Thyroid gland (tissue), 4 donors: ENCODE measurements at regions not wholly inside any gene's neighbourhood (a gene's known extent, or its start where the extent isn't known, plus 50 kb on each side); places are given as distances from the start of the nearest gene placed in this dataset.

Experiments used
- DNase-seq, 2 donors: peaks; one replicate each; pipeline ENCODE4 v3.0.0-alpha.2; 2019
- H3K27ac ChIP-seq, 3 donors: fragments of 200-600 bp; sonication (generic); 1 replicate in 2 of 3; 2 replicates in 1 of 3; pipeline ENCODE4 v1.5.1; 2016 to 2019; ENCODE audit warnings: mild to moderate bottlenecking in 1 of 3, moderate library complexity in 1 of 3
- H3K27me3 ChIP-seq: fragments of 200-600 bp; sonication (generic); one replicate; pipeline ENCODE4 v1.5.1; 2019
- H3K36me3 ChIP-seq, 2 donors: fragments of 200-600 bp; sonication (generic); one replicate each; pipeline ENCODE4 v1.5.1; 2016 to 2019
- H3K4me1 ChIP-seq, 2 donors: fragments of 200-600 bp; sonication (generic); one replicate each; pipeline ENCODE4 v1.5.1; 2017 to 2019
- H3K4me3 ChIP-seq, 3 donors: fragments of 200-600 bp; sonication (generic); replicated peaks in 1 of 3; 1 replicate in 2 of 3; 2 replicates in 1 of 3; pipeline ENCODE4 v1.5.1; 2016; ENCODE audit warnings: mild to moderate bottlenecking in 1 of 3
- H3K9me3 ChIP-seq: fragments of 200-600 bp; sonication (generic); one replicate; pipeline ENCODE4 v1.5.1; 2017
- POLR2A ChIP-seq, 2 donors: fragments of 450-650 bp; IDR thresholded peaks; one replicate each; pipeline ENCODE4 v1.6.1; 2017; ENCODE audit warnings: antibody characterized with exemption in 2 of 2, mild to moderate bottlenecking in 2 of 2, moderate library complexity in 1 of 2
- WGBS, 2 donors: methylation state at CpG; one replicate each; pipeline ENCODE4 v1.1.5; 2017; 5-methylcytosine and 5-hydroxymethylcytosine counted together
- intact Hi-C: fragments of 100-400 bp; cut with DNase I; formaldehyde crosslinking; loops from one replicate; pipeline ENCODE4 v1.15.1; 2023
- TF ChIP-seq, protein P1 (sequence below), 6 experiments: fragments of 200-600 bp in 3 of 6; fragments of 450-650 bp in 3 of 6; sonication (generic) in 3 of 6; IDR thresholded peaks; one replicate each; pipeline ENCODE4 v1.5.1; 2016 to 2019; ENCODE audit warnings: antibody characterized with exemption in 6 of 6, mild to moderate bottlenecking in 2 of 6, inconsistent platforms in 1 of 6, moderate library complexity in 1 of 6

DNA sequence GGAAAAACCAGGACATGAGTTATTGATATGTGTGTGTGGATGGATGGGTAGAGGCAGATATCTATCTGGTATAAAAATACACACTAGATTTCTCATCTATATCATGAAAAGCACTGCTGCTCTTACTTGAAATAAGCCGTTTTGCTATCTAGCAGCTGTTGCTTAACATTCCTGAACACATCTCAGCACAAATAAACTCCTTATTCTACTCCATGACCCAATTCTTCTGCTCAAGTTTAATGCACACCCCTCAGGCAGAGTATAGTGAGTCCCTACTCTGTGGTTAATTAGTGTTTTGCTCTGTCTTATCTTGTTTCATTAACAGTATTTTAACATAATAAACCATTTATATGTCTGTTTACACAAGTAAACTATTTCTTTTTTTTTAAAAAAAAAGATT lies 134.2 kb downstream of the CBLN2 start:
- 40 to 49% methylated on average over 1 of the region's 1 CpG for WGBS, 2 donors
- Histone ChIP-seq H3K4me1 (no peaks in the 10 kb centered on the region), H3K27me3 (no peaks in the 10 kb centered on the region), H3K27ac (no peak overlapping the region), H3K9me3 (no peaks in the 10 kb centered on the region), H3K36me3 (no peaks in the 10 kb centered on the region), H3K4me3 (no peak overlapping the region)
- intact Hi-C loops, result no loop called here
- TF ChIP-seq, protein P1, sequence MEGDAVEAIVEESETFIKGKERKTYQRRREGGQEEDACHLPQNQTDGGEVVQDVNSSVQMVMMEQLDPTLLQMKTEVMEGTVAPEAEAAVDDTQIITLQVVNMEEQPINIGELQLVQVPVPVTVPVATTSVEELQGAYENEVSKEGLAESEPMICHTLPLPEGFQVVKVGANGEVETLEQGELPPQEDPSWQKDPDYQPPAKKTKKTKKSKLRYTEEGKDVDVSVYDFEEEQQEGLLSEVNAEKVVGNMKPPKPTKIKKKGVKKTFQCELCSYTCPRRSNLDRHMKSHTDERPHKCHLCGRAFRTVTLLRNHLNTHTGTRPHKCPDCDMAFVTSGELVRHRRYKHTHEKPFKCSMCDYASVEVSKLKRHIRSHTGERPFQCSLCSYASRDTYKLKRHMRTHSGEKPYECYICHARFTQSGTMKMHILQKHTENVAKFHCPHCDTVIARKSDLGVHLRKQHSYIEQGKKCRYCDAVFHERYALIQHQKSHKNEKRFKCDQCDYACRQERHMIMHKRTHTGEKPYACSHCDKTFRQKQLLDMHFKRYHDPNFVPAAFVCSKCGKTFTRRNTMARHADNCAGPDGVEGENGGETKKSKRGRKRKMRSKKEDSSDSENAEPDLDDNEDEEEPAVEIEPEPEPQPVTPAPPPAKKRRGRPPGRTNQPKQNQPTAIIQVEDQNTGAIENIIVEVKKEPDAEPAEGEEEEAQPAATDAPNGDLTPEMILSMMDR (IDR thresholded peaks at IDR 0.05), result no peak
- no peak for TF ChIP-seq POLR2A (IDR thresholded peaks at IDR 0.05)
- no peak for DNase-seq

DNA sequence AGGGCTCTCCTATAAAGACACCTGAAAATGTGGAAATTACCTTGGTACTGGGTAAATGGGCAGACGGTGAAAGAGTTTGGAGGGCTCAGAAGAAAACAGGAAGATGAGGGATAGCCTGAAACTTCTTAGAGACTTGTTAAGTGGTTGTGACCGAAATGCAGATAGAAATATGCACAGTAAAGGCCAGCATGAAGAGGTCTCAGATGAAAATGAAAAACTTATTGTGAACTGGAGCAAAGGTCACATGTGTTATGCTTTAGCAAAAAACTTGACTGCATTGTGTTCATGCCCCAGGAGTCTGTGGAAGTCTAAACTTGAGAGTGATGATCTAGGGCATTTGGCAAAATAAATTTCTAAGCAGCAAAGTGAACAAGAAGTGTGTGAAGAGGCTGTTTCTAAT lies 137.1 kb downstream of the CBLN2 start:
- DNase-seq, result no peak
- WGBS, 2 donors, result 85 to 87% methylated on average over 2 of the region's 2 CpGs
- Histone ChIP-seq H3K27me3 (no peaks in the 10 kb centered on the region), H3K4me3 (no peak overlapping the region), H3K9me3 (no peaks in the 10 kb centered on the region), H3K27ac (no peak overlapping the region), H3K36me3 (no peaks in the 10 kb centered on the region), H3K4me1 (no peaks in the 10 kb centered on the region)
- TF ChIP-seq, protein P1 (IDR thresholded peaks at IDR 0.05), result no peak
- TF ChIP-seq POLR2A (IDR thresholded peaks at IDR 0.05), result no peak
- intact Hi-C loops, result no loop called here

DNA sequence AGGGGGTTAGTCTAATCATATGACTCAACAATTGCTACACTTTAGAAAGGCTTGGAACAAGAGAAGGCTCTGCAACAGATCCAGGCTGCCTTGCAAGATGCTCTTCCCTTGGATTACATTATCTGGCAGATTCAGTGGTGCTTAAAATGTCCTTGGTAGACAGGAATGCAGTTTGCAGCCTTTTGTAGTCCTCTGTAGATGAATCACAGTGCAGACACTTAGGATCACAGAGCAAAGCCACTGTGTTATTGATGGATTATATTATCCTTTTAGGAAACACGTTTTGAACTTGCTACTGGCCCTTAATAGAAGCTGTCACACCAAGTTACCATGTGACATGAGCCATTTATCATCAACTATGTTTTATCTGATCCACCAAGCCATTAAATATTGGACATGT lies 152.2 kb downstream of the CBLN2 start:
- Histone ChIP-seq H3K27me3 (no peaks in the 10 kb centered on the region), H3K36me3 (no peaks in the 10 kb centered on the region), H3K4me3 (no peak overlapping the region), H3K4me1 (no peaks in the 10 kb centered on the region), H3K27ac (no peak overlapping the region), H3K9me3 (no peaks in the 10 kb centered on the region)
- TF ChIP-seq, protein P1 (IDR thresholded peaks at IDR 0.05), result no peak
- TF ChIP-seq POLR2A (IDR thresholded peaks at IDR 0.05), result no peak
- intact Hi-C loops, result no loop called here
- 37 to 38% methylated on average over 1 of the region's 1 CpG for WGBS, 2 donors
- no peak for DNase-seq

DNA sequence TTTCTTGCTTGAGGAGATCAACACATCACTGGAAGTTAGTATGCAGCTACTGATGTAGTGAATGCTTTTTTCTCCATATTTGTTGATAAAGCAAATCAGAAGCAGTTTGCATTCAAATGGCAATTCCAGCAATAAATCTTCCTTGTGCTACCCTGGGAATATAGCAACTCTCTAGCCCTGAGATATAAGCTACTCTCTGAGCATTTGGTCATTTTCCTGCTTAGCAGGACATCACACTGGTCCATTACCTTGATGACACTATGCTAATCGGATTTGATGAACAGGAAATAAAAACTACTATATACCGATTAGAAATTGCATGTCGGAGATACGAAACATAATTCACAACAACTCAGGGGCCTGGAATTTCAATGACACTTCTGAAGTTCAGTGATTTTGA lies 152.7 kb downstream of the CBLN2 start:
- intact Hi-C loops, result no loop called here
- TF ChIP-seq POLR2A (IDR thresholded peaks at IDR 0.05), result no peak
- TF ChIP-seq, protein P1 (IDR thresholded peaks at IDR 0.05), result no peak
- Histone ChIP-seq H3K4me3 (no peak overlapping the region), H3K9me3 (no peaks in the 10 kb centered on the region), H3K27ac (no peak overlapping the region), H3K27me3 (no peaks in the 10 kb centered on the region), H3K36me3 (no peaks in the 10 kb centered on the region), H3K4me1 (no peaks in the 10 kb centered on the region)
- no peak for DNase-seq
- WGBS, 2 donors, result 84 to 85% methylated on average over 4 of the region's 4 CpGs

DNA sequence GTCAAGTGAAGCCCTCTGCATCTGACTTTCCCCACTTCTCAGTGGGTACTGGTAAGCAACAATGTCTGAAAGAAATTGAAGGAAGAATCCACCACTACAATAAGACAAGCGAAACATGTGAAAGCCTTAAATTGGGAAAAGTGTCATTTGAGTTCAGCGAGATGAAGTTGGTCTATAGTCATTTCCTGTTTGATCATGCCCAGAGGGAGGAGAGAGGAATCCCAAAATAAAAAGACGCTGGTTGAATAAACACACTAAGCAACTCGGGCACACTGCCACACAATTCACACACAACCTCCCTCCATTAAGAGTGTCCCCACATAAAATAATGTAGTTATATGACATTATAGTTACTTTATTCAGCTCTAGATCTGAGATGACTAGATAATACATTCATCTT lies 166.1 kb downstream of the CBLN2 start:
- TF ChIP-seq, protein P1 (IDR thresholded peaks at IDR 0.05), result no peak
- no peak for TF ChIP-seq POLR2A (IDR thresholded peaks at IDR 0.05)
- no peak overlapping the region for H3K27ac ChIP-seq
- H3K4me3 ChIP-seq, result no peak overlapping the region
- no peaks in the 10 kb centered on the region for H3K27me3 ChIP-seq
- H3K4me1 ChIP-seq, result no peaks in the 10 kb centered on the region
- DNase-seq, result no peak
- WGBS, 2 donors, result 66 to 72% methylated on average over 4 of the region's 4 CpGs
- intact Hi-C loops, result no loop called here
- no peaks in the 10 kb centered on the region for H3K36me3 ChIP-seq
- H3K9me3 ChIP-seq, result no peaks in the 10 kb centered on the region
